ENCODE measurements at regions not wholly inside any gene's neighbourhood (a gene's known extent, or its start where the extent isn't known, plus 50 kb on each side); places are given as distances from the start of the nearest gene placed in this dataset.

DNA sequence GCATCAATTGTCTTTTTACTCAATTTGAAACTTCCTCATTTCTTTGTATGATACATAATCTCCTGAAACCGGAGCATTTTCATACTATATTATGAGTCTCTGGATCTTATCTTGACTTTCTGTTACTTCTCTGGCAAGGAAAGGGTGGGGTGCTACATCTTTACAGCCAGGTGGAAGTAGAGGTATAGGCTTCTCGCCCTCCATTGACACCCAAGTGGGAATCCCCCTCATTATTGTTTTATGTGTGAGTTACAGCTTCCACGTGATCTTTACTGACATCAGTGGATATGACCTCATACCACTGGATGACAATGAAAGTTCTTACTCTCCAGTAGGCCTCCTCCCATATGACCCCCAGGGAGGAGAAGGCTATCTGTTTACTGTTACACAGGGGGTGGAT lies 262.1 kb upstream of the DACH1 start (continued):
- TF ChIP-seq, protein P1, sequence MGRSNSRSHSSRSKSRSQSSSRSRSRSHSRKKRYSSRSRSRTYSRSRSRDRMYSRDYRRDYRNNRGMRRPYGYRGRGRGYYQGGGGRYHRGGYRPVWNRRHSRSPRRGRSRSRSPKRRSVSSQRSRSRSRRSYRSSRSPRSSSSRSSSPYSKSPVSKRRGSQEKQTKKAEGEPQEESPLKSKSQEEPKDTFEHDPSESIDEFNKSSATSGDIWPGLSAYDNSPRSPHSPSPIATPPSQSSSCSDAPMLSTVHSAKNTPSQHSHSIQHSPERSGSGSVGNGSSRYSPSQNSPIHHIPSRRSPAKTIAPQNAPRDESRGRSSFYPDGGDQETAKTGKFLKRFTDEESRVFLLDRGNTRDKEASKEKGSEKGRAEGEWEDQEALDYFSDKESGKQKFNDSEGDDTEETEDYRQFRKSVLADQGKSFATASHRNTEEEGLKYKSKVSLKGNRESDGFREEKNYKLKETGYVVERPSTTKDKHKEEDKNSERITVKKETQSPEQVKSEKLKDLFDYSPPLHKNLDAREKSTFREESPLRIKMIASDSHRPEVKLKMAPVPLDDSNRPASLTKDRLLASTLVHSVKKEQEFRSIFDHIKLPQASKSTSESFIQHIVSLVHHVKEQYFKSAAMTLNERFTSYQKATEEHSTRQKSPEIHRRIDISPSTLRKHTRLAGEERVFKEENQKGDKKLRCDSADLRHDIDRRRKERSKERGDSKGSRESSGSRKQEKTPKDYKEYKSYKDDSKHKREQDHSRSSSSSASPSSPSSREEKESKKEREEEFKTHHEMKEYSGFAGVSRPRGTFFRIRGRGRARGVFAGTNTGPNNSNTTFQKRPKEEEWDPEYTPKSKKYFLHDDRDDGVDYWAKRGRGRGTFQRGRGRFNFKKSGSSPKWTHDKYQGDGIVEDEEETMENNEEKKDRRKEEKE (IDR thresholded peaks at IDR 0.05): no peak
- TF ChIP-seq ZNF274 (CRISPR knock-in tag; IDR thresholded peaks at IDR 0.05): no peak

DNA sequence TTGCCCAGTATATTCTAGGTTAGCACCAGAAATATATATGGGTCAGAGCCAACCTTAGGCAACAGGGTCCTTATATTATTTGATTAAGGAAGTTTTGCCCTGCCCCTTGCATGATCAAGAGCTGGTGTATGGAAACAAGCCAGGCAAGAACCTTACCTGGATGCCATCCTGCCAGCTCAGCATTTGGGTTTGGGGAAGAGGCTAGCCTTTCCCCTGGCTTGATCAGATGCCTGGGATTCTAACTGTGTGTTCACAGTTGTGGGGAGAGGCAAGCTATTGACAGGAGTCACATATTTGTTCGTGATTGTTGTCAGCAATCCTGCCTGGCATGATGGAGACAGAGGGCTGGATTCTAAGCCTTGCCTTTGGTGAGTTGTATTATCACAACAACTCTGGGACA lies 260.0 kb upstream of the DACH1 start:
- ChIA-PET CTCF (ENCODE audit: low intra/inter-chr PET ratio, low total read pairs) (no interaction called here), POLR2A (no interaction called here)
- no TSS peak for BruUV-seq (replicated peaks)
- H3K36me3 ChIP-seq (replicated peaks in 1 of 2; ENCODE audit: control insufficient read depth in 1 of 2, insufficient read depth in 2 of 2, low read length in 2 of 2): no peaks in the 10 kb centered on the region
- H3K4me2 ChIP-seq (ENCODE audit: low read depth, low read length): no peak overlapping the region
- no peak overlapping the region for H3K4me3 ChIP-seq (replicated peaks in 1 of 3; ENCODE audit: insufficient read depth in 1 of 3, low read depth in 2 of 3, low read length in 3 of 3)
- no peak overlapping the region for H2AFZ ChIP-seq (ENCODE audit: low read length)
- H3K79me2 ChIP-seq (ENCODE audit: insufficient read depth, low read length): no peaks in the 10 kb centered on the region
- no peaks in the 10 kb centered on the region for H3K27me3 ChIP-seq (ENCODE audit: control insufficient read depth in 1 of 2, insufficient read depth in 2 of 2, low read length in 2 of 2)
- DNase-seq (ENCODE audit: low spot score): no peak
- in situ Hi-C loops (cut with HindIII; ENCODE audit: extremely low pct_ligation_motif_present, low pct_unique_long_range_greater_than_20kb): no loop called here
- H3K4me1 ChIP-seq (ENCODE audit: insufficient read depth, low read length): no peaks in the 10 kb centered on the region
- ATAC-seq: no peak
- H3K9ac ChIP-seq (ENCODE audit: insufficient read depth, low read depth, low read length): no peak overlapping the region
- 0% methylated on average over 1 of the region's 1 CpG for WGBS (ENCODE audit: low lambda C conversion rate)
- H4K20me1 ChIP-seq (ENCODE audit: insufficient read depth, low read length): no peaks in the 10 kb centered on the region
- no peaks in the 10 kb centered on the region for H3K9me3 ChIP-seq (ENCODE audit: low read length)
- H3K27ac ChIP-seq (ENCODE audit: extremely low read length, insufficient read depth, low read length): no peak overlapping the region
- intact Hi-C loops (cut with micrococcal nuclease; ENCODE audit: unreplicated experiment): no loop called here
- no peak for FAIRE-seq
- TF ChIP-seq, protein P2, sequence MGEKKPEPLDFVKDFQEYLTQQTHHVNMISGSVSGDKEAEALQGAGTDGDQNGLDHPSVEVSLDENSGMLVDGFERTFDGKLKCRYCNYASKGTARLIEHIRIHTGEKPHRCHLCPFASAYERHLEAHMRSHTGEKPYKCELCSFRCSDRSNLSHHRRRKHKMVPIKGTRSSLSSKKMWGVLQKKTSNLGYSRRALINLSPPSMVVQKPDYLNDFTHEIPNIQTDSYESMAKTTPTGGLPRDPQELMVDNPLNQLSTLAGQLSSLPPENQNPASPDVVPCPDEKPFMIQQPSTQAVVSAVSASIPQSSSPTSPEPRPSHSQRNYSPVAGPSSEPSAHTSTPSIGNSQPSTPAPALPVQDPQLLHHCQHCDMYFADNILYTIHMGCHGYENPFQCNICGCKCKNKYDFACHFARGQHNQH (CRISPR knock-in tag; IDR thresholded peaks at IDR 0.05): no peak
- TF ChIP-seq, protein P3, sequence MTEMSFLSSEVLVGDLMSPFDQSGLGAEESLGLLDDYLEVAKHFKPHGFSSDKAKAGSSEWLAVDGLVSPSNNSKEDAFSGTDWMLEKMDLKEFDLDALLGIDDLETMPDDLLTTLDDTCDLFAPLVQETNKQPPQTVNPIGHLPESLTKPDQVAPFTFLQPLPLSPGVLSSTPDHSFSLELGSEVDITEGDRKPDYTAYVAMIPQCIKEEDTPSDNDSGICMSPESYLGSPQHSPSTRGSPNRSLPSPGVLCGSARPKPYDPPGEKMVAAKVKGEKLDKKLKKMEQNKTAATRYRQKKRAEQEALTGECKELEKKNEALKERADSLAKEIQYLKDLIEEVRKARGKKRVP (CRISPR knock-in tag; IDR thresholded peaks at IDR 0.05): no peak
- no peak for TF ChIP-seq IKZF1 (IDR thresholded peaks at IDR 0.05)
- TF ChIP-seq ZNF207 (IDR thresholded peaks at IDR 0.05; ENCODE audit: borderline replicate concordance): no peak
- no peak for TF ChIP-seq HOXA3 (CRISPR knock-in tag; IDR thresholded peaks at IDR 0.05)
- TF ChIP-seq, protein P4, sequence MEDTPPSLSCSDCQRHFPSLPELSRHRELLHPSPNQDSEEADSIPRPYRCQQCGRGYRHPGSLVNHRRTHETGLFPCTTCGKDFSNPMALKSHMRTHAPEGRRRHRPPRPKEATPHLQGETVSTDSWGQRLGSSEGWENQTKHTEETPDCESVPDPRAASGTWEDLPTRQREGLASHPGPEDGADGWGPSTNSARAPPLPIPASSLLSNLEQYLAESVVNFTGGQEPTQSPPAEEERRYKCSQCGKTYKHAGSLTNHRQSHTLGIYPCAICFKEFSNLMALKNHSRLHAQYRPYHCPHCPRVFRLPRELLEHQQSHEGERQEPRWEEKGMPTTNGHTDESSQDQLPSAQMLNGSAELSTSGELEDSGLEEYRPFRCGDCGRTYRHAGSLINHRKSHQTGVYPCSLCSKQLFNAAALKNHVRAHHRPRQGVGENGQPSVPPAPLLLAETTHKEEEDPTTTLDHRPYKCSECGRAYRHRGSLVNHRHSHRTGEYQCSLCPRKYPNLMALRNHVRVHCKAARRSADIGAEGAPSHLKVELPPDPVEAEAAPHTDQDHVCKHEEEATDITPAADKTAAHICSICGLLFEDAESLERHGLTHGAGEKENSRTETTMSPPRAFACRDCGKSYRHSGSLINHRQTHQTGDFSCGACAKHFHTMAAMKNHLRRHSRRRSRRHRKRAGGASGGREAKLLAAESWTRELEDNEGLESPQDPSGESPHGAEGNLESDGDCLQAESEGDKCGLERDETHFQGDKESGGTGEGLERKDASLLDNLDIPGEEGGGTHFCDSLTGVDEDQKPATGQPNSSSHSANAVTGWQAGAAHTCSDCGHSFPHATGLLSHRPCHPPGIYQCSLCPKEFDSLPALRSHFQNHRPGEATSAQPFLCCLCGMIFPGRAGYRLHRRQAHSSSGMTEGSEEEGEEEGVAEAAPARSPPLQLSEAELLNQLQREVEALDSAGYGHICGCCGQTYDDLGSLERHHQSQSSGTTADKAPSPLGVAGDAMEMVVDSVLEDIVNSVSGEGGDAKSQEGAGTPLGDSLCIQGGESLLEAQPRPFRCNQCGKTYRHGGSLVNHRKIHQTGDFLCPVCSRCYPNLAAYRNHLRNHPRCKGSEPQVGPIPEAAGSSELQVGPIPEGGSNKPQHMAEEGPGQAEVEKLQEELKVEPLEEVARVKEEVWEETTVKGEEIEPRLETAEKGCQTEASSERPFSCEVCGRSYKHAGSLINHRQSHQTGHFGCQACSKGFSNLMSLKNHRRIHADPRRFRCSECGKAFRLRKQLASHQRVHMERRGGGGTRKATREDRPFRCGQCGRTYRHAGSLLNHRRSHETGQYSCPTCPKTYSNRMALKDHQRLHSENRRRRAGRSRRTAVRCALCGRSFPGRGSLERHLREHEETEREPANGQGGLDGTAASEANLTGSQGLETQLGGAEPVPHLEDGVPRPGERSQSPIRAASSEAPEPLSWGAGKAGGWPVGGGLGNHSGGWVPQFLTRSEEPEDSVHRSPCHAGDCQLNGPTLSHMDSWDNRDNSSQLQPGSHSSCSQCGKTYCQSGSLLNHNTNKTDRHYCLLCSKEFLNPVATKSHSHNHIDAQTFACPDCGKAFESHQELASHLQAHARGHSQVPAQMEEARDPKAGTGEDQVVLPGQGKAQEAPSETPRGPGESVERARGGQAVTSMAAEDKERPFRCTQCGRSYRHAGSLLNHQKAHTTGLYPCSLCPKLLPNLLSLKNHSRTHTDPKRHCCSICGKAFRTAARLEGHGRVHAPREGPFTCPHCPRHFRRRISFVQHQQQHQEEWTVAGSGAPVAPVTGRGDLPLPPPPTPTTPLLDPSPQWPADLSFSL (CRISPR knock-in tag; IDR thresholded peaks at IDR 0.05): no peak
- TF ChIP-seq, protein P5, sequence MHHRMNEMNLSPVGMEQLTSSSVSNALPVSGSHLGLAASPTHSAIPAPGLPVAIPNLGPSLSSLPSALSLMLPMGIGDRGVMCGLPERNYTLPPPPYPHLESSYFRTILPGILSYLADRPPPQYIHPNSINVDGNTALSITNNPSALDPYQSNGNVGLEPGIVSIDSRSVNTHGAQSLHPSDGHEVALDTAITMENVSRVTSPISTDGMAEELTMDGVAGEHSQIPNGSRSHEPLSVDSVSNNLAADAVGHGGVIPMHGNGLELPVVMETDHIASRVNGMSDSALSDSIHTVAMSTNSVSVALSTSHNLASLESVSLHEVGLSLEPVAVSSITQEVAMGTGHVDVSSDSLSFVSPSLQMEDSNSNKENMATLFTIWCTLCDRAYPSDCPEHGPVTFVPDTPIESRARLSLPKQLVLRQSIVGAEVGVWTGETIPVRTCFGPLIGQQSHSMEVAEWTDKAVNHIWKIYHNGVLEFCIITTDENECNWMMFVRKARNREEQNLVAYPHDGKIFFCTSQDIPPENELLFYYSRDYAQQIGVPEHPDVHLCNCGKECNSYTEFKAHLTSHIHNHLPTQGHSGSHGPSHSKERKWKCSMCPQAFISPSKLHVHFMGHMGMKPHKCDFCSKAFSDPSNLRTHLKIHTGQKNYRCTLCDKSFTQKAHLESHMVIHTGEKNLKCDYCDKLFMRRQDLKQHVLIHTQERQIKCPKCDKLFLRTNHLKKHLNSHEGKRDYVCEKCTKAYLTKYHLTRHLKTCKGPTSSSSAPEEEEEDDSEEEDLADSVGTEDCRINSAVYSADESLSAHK (CRISPR knock-in tag; IDR thresholded peaks at IDR 0.05; ENCODE audit: borderline replicate concordance): no peak
